Loucy (cell line): ENCODE measurements at regions not wholly inside any gene's neighbourhood (a gene's known extent, or its start where the extent isn't known, plus 50 kb on each side); places are given as distances from the start of the nearest gene placed in this dataset.

Experiments
- H2AFZ ChIP-seq: fragments of 200-600 bp; sonication (generic); 2 replicates; pipeline ENCODE4 v1.6.0; 2016; ENCODE audit warnings: antibody characterized with exemption, mild to moderate bottlenecking, low read length, moderate library complexity
- H3F3A ChIP-seq: fragments of 200-600 bp; 2 replicates; pipeline ENCODE4 v1.6.0; 2016; ENCODE audit warnings: antibody characterized with exemption, low read depth, mild to moderate bottlenecking
- H3K27me3 ChIP-seq: fragments of 200-600 bp; sonication (generic); 2 replicates; pipeline ENCODE4 v1.6.1; 2014; ENCODE audit warnings: low read length, mild to moderate bottlenecking; ENCODE audit not compliant: insufficient read depth, poor library complexity, severe bottlenecking
- H3K36me3 ChIP-seq: fragments of 200-600 bp; sonication (generic); 2 replicates; pipeline ENCODE4 v1.6.1; 2016; ENCODE audit warnings: low read length; ENCODE audit not compliant: insufficient read depth
- H3K4me1 ChIP-seq: fragments of 200-600 bp; sonication (generic); 2 replicates; pipeline ENCODE4 v1.5.1; 2014; ENCODE audit warnings: low read length, mild to moderate bottlenecking; ENCODE audit not compliant: insufficient read depth, poor library complexity, severe bottlenecking
- H3K4me2 ChIP-seq: fragments of 200-600 bp; sonication (generic); 2 replicates; pipeline ENCODE4 v1.6.0; 2014; ENCODE audit warnings: antibody characterized with exemption, low read length, low read depth, mild to moderate bottlenecking; ENCODE audit not compliant: poor library complexity, severe bottlenecking
- H3K4me3 ChIP-seq: fragments of 200-600 bp; sonication (generic); 2 replicates; pipeline ENCODE4 v1.5.1; 2014; ENCODE audit warnings: low read length, mild to moderate bottlenecking, mixed read lengths; ENCODE audit not compliant: poor library complexity, severe bottlenecking
- H3K79me2 ChIP-seq: fragments of 200-600 bp; sonication (generic); 2 replicates; pipeline ENCODE4 v1.6.1; 2014; ENCODE audit warnings: low read length; ENCODE audit not compliant: insufficient read depth
- H3K9ac ChIP-seq: fragments of 200-600 bp; sonication (generic); 2 replicates; pipeline ENCODE4 v1.6.0; 2014; ENCODE audit warnings: mild to moderate bottlenecking, low read depth, low read length, moderate library complexity; ENCODE audit not compliant: poor library complexity, severe bottlenecking
- H3K9me2 ChIP-seq: fragments of 200-600 bp; sonication (generic); replicated peaks from 2 replicates; pipeline ENCODE4 v1.6.1; 2016; ENCODE audit warnings: low read depth, low read length, mixed read lengths
- H3K9me3 ChIP-seq: fragments of 200-600 bp; sonication (generic); 2 replicates; pipeline ENCODE4 v1.6.1; 2014; ENCODE audit warnings: mild to moderate bottlenecking, antibody characterized with exemption, low read length, low read depth; ENCODE audit not compliant: insufficient read depth
- H4K20me1 ChIP-seq: fragments of 200-600 bp; sonication (generic); 2 replicates; pipeline ENCODE4 v1.6.0; 2014; ENCODE audit warnings: antibody characterized with exemption, low read length, mild to moderate bottlenecking; ENCODE audit not compliant: insufficient read depth, poor library complexity, severe bottlenecking
- EZH2phosphoT487 ChIP-seq: fragments of 200-600 bp; IDR thresholded peaks from 2 replicates; pipeline ENCODE4 v1.6.1; 2018; ENCODE audit warnings: antibody characterized with exemption, mild to moderate bottlenecking, moderate library complexity, borderline replicate concordance
- TF ChIP-seq, protein P1 (sequence below): fragments of 200-600 bp; sonication (generic); conservative IDR thresholded peaks from 2 replicates; pipeline ENCODE4 v1.5.1; 2014; ENCODE audit warnings: mild to moderate bottlenecking, antibody characterized with exemption, low read length

DNA sequence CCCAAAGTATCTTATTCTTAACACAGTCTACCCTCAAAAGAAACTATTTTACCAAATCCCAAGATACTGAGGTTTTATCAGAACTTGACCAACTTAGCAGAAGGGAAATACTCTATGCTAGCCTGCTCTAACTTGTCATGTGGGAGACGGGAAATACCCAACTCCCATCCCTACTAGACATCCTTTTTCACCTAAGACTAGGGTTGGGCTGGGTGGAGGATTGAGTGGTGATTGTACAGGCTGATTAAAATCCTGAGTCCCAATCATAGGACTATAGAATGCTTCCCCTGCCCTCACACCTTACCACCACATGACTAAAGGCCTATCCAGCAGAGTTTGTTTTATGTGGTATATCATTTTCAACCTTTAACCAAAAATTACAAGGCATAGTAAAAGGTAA is 786.5 kb downstream of the TAF11L14 start:
- Histone ChIP-seq H2AFZ (no peak overlapping the region), H3K79me2 (no peaks in the 10 kb centered on the region)

DNA sequence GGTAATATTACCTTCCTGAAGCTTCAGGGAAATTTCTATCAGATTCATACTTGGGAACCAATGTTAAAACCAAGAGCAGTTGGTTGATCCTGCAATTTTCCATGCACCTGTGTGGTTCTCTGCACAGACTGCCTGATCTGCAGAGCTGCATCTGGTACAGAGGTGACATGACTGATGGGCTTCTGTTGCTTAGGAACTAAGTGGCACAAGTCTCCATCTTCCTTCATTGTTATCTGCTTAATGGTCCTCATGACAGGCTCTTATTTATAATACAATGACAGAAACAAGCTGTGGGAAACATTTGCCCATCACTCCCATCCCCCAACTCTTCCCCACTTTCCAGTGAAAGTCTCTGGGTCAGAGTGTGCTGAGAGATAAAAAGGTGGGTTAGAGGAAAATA is 799.1 kb downstream of the TAF11L14 start:
- TF ChIP-seq, protein P1, sequence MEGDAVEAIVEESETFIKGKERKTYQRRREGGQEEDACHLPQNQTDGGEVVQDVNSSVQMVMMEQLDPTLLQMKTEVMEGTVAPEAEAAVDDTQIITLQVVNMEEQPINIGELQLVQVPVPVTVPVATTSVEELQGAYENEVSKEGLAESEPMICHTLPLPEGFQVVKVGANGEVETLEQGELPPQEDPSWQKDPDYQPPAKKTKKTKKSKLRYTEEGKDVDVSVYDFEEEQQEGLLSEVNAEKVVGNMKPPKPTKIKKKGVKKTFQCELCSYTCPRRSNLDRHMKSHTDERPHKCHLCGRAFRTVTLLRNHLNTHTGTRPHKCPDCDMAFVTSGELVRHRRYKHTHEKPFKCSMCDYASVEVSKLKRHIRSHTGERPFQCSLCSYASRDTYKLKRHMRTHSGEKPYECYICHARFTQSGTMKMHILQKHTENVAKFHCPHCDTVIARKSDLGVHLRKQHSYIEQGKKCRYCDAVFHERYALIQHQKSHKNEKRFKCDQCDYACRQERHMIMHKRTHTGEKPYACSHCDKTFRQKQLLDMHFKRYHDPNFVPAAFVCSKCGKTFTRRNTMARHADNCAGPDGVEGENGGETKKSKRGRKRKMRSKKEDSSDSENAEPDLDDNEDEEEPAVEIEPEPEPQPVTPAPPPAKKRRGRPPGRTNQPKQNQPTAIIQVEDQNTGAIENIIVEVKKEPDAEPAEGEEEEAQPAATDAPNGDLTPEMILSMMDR: no peak
- TF ChIP-seq EZH2phosphoT487: no peak
- Histone ChIP-seq H3K9me3 (no peaks in the 10 kb centered on the region), H2AFZ (no peak overlapping the region), H3K9ac (no peak overlapping the region), H3K27me3 (no peaks in the 10 kb centered on the region), H3K4me2 (no peak overlapping the region), H3K4me1 (no peaks in the 10 kb centered on the region), H3K4me3 (no peak overlapping the region), H3K36me3 (no peaks in the 10 kb centered on the region), H4K20me1 (no peaks in the 10 kb centered on the region), H3F3A (no peaks in the 10 kb centered on the region), H3K9me2 (no peaks in the 10 kb centered on the region), H3K79me2 (no peaks in the 10 kb centered on the region)

More for the DNA sequence above, 786.5 kb downstream of the TAF11L14 start:
- Histone ChIP-seq H3K4me2 (no peak overlapping the region), H3K4me1 (no peaks in the 10 kb centered on the region), H3K9ac (no peak overlapping the region), H4K20me1 (no peaks in the 10 kb centered on the region), H3K36me3 (no peaks in the 10 kb centered on the region), H3K9me3 (no peaks in the 10 kb centered on the region), H3K4me3 (no peak overlapping the region), H3K9me2 (no peaks in the 10 kb centered on the region), H3F3A (no peaks in the 10 kb centered on the region), H3K27me3 (no peaks in the 10 kb centered on the region)
- TF ChIP-seq EZH2phosphoT487: no peak
- TF ChIP-seq, protein P1: no peak

DNA sequence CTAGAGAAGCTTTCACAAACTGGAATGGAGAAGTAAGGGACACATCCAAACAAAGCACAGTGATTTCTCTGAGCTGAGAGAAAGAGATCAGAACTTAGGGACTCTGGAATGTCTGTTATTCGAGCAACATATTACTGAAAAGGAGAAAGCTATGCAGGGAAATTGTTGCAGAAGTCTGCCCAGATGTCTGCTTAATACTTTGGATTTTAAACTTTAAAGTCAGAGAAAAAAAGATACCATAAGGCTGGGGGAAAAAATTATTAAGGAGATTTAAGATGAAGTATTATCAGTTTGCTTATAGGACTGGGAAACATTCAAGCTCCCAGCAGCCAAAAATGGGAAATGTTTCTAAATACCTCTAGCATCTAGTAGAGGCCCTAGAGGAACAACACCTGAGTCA is 803.9 kb downstream of the TAF11L14 start:
- TF ChIP-seq, protein P1: no peak
- no peak for TF ChIP-seq EZH2phosphoT487
- Histone ChIP-seq H3K4me3 (no peak overlapping the region), H2AFZ (no peak overlapping the region), H3K9me2 (no peaks in the 10 kb centered on the region), H4K20me1 (no peaks in the 10 kb centered on the region), H3K4me1 (no peaks in the 10 kb centered on the region), H3F3A (no peaks in the 10 kb centered on the region), H3K27me3 (no peaks in the 10 kb centered on the region), H3K9ac (no peak overlapping the region), H3K4me2 (no peak overlapping the region), H3K79me2 (no peaks in the 10 kb centered on the region), H3K36me3 (no peaks in the 10 kb centered on the region), H3K9me3 (no peaks in the 10 kb centered on the region)
